ENCODE measurements at regions not wholly inside any gene's neighbourhood (a gene's known extent, or its start where the extent isn't known, plus 50 kb on each side); places are given as distances from the start of the nearest gene placed in this dataset.

DNA sequence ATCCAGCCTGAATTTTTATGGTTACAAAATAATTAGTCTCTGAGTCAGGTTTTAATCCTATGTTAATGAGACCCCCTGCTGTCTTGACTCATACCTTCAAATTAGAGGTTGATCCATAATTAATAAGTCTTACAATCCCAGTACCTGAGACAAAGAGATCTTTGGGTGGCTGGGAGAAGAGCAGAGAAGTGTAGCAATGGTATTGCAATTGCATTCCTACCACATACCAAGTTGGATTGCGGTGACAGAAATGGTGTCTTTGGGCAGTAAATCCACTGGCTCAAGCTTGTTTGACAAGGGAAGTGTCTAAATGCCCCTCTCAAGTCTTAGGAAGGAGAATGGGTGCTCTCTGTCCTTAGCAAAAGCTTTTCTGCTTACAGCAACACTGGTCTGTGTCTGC is 150.4 kb downstream of the BTBD3 start:
- TF ChIP-seq EP300 (IDR thresholded peaks at IDR 0.05), result no peak
- TF ChIP-seq, protein P1, sequence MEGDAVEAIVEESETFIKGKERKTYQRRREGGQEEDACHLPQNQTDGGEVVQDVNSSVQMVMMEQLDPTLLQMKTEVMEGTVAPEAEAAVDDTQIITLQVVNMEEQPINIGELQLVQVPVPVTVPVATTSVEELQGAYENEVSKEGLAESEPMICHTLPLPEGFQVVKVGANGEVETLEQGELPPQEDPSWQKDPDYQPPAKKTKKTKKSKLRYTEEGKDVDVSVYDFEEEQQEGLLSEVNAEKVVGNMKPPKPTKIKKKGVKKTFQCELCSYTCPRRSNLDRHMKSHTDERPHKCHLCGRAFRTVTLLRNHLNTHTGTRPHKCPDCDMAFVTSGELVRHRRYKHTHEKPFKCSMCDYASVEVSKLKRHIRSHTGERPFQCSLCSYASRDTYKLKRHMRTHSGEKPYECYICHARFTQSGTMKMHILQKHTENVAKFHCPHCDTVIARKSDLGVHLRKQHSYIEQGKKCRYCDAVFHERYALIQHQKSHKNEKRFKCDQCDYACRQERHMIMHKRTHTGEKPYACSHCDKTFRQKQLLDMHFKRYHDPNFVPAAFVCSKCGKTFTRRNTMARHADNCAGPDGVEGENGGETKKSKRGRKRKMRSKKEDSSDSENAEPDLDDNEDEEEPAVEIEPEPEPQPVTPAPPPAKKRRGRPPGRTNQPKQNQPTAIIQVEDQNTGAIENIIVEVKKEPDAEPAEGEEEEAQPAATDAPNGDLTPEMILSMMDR (IDR thresholded peaks at IDR 0.05), result no peak
- TF ChIP-seq POLR2A (IDR thresholded peaks at IDR 0.05), result no peak

Measured in upper lobe of left lung (tissue), 4 donors.